Right lobe of liver (tissue), 4 donors: ENCODE measurements at regions not wholly inside any gene's neighbourhood (a gene's known extent, or its start where the extent isn't known, plus 50 kb on each side); places are given as distances from the start of the nearest gene placed in this dataset.

ENCODE experiments used
- POLR2A ChIP-seq: fragments of 450-650 bp; IDR thresholded peaks from one replicate; pipeline ENCODE4 v1.6.1; 2017; ENCODE audit warnings: antibody characterized with exemption, mild to moderate bottlenecking
- TF ChIP-seq, protein P1 (sequence below), 4 donors: fragments of 200-600 bp in 3 of 4; fragments of 450-650 bp in 1 of 4; IDR thresholded peaks; one replicate each; pipeline versions ENCODE4 v1.5.1 to v1.8.0; 2016 to 2022; ENCODE audit warnings: antibody characterized with exemption in 4 of 4, mild to moderate bottlenecking in 2 of 4
- donor health status: DM: no; HTN: no; CAD: no.
- donor health status: DM: no; HTN: no; CAD: no.
- donor health status: DM: no; HTN: yes; CAD: no.

DNA sequence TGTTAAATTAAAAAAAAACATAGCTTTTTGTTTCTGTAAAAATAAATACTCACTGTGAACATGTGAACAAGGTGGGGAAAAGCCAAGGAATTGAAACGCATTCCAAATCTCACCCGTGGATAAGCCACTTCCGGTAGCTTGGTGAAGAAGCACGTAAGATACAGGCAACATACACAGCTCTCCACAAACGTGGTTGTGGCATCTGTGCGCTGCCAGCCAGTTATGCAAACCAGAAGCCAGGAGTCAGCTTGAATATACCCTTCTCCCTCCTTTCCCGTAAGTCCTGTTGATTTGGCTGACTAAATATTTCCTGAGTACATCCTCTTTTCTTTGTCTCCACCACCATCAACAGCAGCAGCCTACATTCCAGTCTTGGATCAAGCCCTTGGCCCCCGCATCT lies 486.2 kb downstream of the VRK1 start:
- TF ChIP-seq, protein P1, sequence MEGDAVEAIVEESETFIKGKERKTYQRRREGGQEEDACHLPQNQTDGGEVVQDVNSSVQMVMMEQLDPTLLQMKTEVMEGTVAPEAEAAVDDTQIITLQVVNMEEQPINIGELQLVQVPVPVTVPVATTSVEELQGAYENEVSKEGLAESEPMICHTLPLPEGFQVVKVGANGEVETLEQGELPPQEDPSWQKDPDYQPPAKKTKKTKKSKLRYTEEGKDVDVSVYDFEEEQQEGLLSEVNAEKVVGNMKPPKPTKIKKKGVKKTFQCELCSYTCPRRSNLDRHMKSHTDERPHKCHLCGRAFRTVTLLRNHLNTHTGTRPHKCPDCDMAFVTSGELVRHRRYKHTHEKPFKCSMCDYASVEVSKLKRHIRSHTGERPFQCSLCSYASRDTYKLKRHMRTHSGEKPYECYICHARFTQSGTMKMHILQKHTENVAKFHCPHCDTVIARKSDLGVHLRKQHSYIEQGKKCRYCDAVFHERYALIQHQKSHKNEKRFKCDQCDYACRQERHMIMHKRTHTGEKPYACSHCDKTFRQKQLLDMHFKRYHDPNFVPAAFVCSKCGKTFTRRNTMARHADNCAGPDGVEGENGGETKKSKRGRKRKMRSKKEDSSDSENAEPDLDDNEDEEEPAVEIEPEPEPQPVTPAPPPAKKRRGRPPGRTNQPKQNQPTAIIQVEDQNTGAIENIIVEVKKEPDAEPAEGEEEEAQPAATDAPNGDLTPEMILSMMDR (IDR thresholded peaks at IDR 0.05): no peak
- TF ChIP-seq POLR2A: no peak
